GM12892 (cell line): ENCODE measurements at regions not wholly inside any gene's neighbourhood (a gene's known extent, or its start where the extent isn't known, plus 50 kb on each side); places are given as distances from the start of the nearest gene placed in this dataset.

Experiments used
- POLR2A ChIP-seq: IDR thresholded peaks from 2 replicates; pipeline ENCODE4 v1.6.1; 2011; ENCODE audit warnings: low read depth, low read length, control low read depth
- POLR2AphosphoS5 ChIP-seq: IDR thresholded peaks from 2 replicates; pipeline ENCODE4 v1.6.1; 2011; ENCODE audit warnings: low read depth, low read length, control low read depth
- TAF1 ChIP-seq: IDR thresholded peaks from 2 replicates; pipeline ENCODE4 v1.6.1; 2011; ENCODE audit warnings: low read depth, mild to moderate bottlenecking, control low read depth, low read length, borderline replicate concordance

- no peak for TF ChIP-seq POLR2A
- no peak for TF ChIP-seq TAF1
- TF ChIP-seq POLR2AphosphoS5, result no peak
These were observed 236.7 kb upstream of the ASIC2 start for GRCh38 chr17:33529816-33530215.
